GM18520 (cell line): ENCODE measurements at regions not wholly inside any gene's neighbourhood (a gene's known extent, or its start where the extent isn't known, plus 50 kb on each side); places are given as distances from the start of the nearest gene placed in this dataset.
"Not testable (repeated sequence)": the region's sequence is repeated elsewhere in the genome, so short reads cannot be mapped to it uniquely, and the experiment has no call there.

Experiments used
- ATAC-seq: cut with Tn5 transposase; IDR thresholded peaks from one replicate; pipeline ENCODE4 v1.9.1; 2021; ENCODE audit not compliant: unreplicated experiment

GRCh38 chr5:124200381-124200780 lies 546.1 kb downstream of the ZNF608 start:
- no peak for ATAC-seq

- ATAC-seq, result no peak
Observed at GRCh38 chr5:124199893-124200292, 546.5 kb downstream of the ZNF608 start.

- ATAC-seq, result no peak
Observed at GRCh38 chr5:124195411-124195810, 551.0 kb downstream of the ZNF608 start.

- no peak for ATAC-seq
Observed at GRCh38 chr5:124194282-124194681, 552.2 kb downstream of the ZNF608 start.

GRCh38 chr5:124193371-124193789 lies 553.1 kb downstream of the ZNF608 start:
- ATAC-seq, result no peak

- ATAC-seq, result no peak
Observed at GRCh38 chr5:124192716-124193115, 553.7 kb downstream of the ZNF608 start.

- no peak for ATAC-seq
Observed at GRCh38 chr5:124185716-124186115, 560.7 kb downstream of the ZNF608 start.

- ATAC-seq, result no peak
Observed at GRCh38 chr5:124182133-124182532, 564.3 kb downstream of the ZNF608 start.

GRCh38 chr5:124180875-124181461 lies 565.5 kb downstream of the ZNF608 start:
- no peak for ATAC-seq

GRCh38 chr5:124180299-124180874 lies 566.1 kb downstream of the ZNF608 start:
- ATAC-seq, result no peak

- ATAC-seq, result no peak
Observed at GRCh38 chr5:124179819-124180218, 566.6 kb downstream of the ZNF608 start.

- no peak for ATAC-seq
Observed at GRCh38 chr5:124178050-124178449, 568.4 kb downstream of the ZNF608 start.

GRCh38 chr5:124176692-124177091 lies 569.7 kb downstream of the ZNF608 start:
- no peak for ATAC-seq

- no peak for ATAC-seq
Observed at GRCh38 chr5:124173386-124173785, 573.1 kb downstream of the ZNF608 start.

GRCh38 chr5:124172389-124173003 lies 573.9 kb downstream of the ZNF608 start:
- ATAC-seq, result no peak

- ATAC-seq, result not testable (repeated sequence)
Observed at GRCh38 chr5:124168093-124168492, 578.3 kb downstream of the ZNF608 start.

- no peak for ATAC-seq
Observed at GRCh38 chr5:124162767-124163532, 583.5 kb downstream of the ZNF608 start.

- no peak for ATAC-seq
Observed at GRCh38 chr5:124161266-124161665, 585.2 kb downstream of the ZNF608 start.

- ATAC-seq, result no peak
Observed at GRCh38 chr5:124160265-124160664, 586.2 kb downstream of the ZNF608 start.

GRCh38 chr5:124157320-124157719 lies 589.1 kb downstream of the ZNF608 start:
- no peak for ATAC-seq

GRCh38 chr5:124156415-124156996 lies 589.9 kb downstream of the ZNF608 start:
- no peak for ATAC-seq
